MM.1S (cell line): ENCODE measurements at regions not wholly inside any gene's neighbourhood (a gene's known extent, or its start where the extent isn't known, plus 50 kb on each side); places are given as distances from the start of the nearest gene placed in this dataset.

Source experiments
- DNase-seq: peaks from one replicate; pipeline ENCODE4 v3.0.0-alpha.2; 2015
- H2AFZ ChIP-seq: fragments of 300-600 bp; sonication (generic); 2 replicates; pipeline ENCODE4 v1.6.0; 2016; ENCODE audit warnings: antibody characterized with exemption, low read length
- H3F3A ChIP-seq: fragments of 300-600 bp; sonication (generic); 2 replicates; pipeline ENCODE4 v1.6.1; 2016; ENCODE audit warnings: mild to moderate bottlenecking, antibody characterized with exemption, low read length, moderate library complexity, mixed read lengths; ENCODE audit not compliant: insufficient read depth
- H3K27ac ChIP-seq: fragments of 300-600 bp; sonication (generic); 2 replicates; pipeline ENCODE4 v1.5.1; 2016; ENCODE audit warnings: mild to moderate bottlenecking, low read length
- H3K27me3 ChIP-seq: fragments of 300-600 bp; sonication (generic); replicated peaks from 2 replicates; pipeline ENCODE4 v1.6.0; 2016; ENCODE audit warnings: low read length; ENCODE audit not compliant: insufficient read depth
- H3K36me3 ChIP-seq: fragments of 300-600 bp; sonication (generic); replicated peaks from 2 replicates; pipeline ENCODE4 v1.6.1; 2016; ENCODE audit warnings: mild to moderate bottlenecking, low read length, mixed read lengths; ENCODE audit not compliant: insufficient read depth
- H3K4me1 ChIP-seq: fragments of 300-600 bp; sonication (generic); 2 replicates; pipeline ENCODE4 v1.6.1; 2016; ENCODE audit warnings: low read length, mixed read lengths
- H3K4me2 ChIP-seq: fragments of 300-600 bp; sonication (generic); 2 replicates; pipeline ENCODE4 v1.6.0; 2016; ENCODE audit warnings: low read depth, low read length
- H3K4me3 ChIP-seq: fragments of 300-600 bp; sonication (generic); 2 replicates; pipeline ENCODE4 v1.5.1; 2016; ENCODE audit warnings: low read length, mixed read lengths
- H3K79me2 ChIP-seq: fragments of 300-600 bp; sonication (generic); 2 replicates; pipeline ENCODE4 v1.6.1; 2016; ENCODE audit warnings: mixed run types, low read length, mixed read lengths
- H3K9ac ChIP-seq: fragments of 300-600 bp; sonication (generic); 2 replicates; pipeline ENCODE4 v1.6.1; 2016; ENCODE audit warnings: low read length, mixed read lengths
- H3K9me2 ChIP-seq: fragments of 300-600 bp; sonication (generic); replicated peaks from 2 replicates; pipeline ENCODE4 v1.6.1; 2016; ENCODE audit warnings: mild to moderate bottlenecking, low read length, mixed read lengths; ENCODE audit not compliant: insufficient read depth
- H3K9me3 ChIP-seq: fragments of 300-600 bp; sonication (generic); replicated peaks from 2 replicates; pipeline ENCODE4 v1.6.1; 2016; ENCODE audit warnings: mild to moderate bottlenecking, low read length, mixed read lengths; ENCODE audit not compliant: insufficient read depth
- H4K20me1 ChIP-seq: fragments of 300-600 bp; sonication (generic); 2 replicates; pipeline ENCODE4 v1.6.1; 2016; ENCODE audit warnings: mild to moderate bottlenecking, low read length, moderate library complexity, mixed read lengths; ENCODE audit not compliant: insufficient read depth
- EZH2 ChIP-seq: fragments of 300-600 bp; sonication (generic); optimal IDR thresholded peaks from 2 replicates; pipeline ENCODE3; 2017; ENCODE audit warnings: low read depth, mild to moderate bottlenecking, antibody characterized with exemption, low read length, mixed read lengths
- EZH2phosphoT487 ChIP-seq: fragments of 300-600 bp; sonication (generic); IDR thresholded peaks from 2 replicates; pipeline ENCODE4 v1.6.1; 2018; ENCODE audit warnings: antibody characterized with exemption, low read length
- TF ChIP-seq, protein P1 (sequence below): fragments of 300-600 bp; sonication (generic); IDR thresholded peaks from 2 replicates; pipeline ENCODE4 v1.5.1; 2016; ENCODE audit warnings: antibody characterized with exemption, low read length, mixed read lengths

- H3K36me3 ChIP-seq = no peaks in the 10 kb centered on the region
- H2AFZ ChIP-seq = no peak overlapping the region
- H3F3A ChIP-seq = no peaks in the 10 kb centered on the region
- no peak overlapping the region for H3K27ac ChIP-seq
- H3K27me3 ChIP-seq = no peaks in the 10 kb centered on the region
- no peak overlapping the region for H3K4me2 ChIP-seq
- no peaks in the 10 kb centered on the region for H4K20me1 ChIP-seq
- no peak for DNase-seq
- H3K79me2 ChIP-seq = no peaks in the 10 kb centered on the region
- H3K4me1 ChIP-seq = no peaks in the 10 kb centered on the region
- TF ChIP-seq EZH2phosphoT487 = no peak
- TF ChIP-seq EZH2 = no peak
- TF ChIP-seq, protein P1, sequence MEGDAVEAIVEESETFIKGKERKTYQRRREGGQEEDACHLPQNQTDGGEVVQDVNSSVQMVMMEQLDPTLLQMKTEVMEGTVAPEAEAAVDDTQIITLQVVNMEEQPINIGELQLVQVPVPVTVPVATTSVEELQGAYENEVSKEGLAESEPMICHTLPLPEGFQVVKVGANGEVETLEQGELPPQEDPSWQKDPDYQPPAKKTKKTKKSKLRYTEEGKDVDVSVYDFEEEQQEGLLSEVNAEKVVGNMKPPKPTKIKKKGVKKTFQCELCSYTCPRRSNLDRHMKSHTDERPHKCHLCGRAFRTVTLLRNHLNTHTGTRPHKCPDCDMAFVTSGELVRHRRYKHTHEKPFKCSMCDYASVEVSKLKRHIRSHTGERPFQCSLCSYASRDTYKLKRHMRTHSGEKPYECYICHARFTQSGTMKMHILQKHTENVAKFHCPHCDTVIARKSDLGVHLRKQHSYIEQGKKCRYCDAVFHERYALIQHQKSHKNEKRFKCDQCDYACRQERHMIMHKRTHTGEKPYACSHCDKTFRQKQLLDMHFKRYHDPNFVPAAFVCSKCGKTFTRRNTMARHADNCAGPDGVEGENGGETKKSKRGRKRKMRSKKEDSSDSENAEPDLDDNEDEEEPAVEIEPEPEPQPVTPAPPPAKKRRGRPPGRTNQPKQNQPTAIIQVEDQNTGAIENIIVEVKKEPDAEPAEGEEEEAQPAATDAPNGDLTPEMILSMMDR = no peak
- H3K9me2 ChIP-seq = no peaks in the 10 kb centered on the region
- H3K4me3 ChIP-seq = no peak overlapping the region
- no peaks in the 10 kb centered on the region for H3K9me3 ChIP-seq
- no peak overlapping the region for H3K9ac ChIP-seq
Measured at GRCh38 chr1:195761104-195761503, 847.1 kb downstream of the KCNT2 start.

- no peaks in the 10 kb centered on the region for H3K27me3 ChIP-seq
- H3K4me3 ChIP-seq = no peak overlapping the region
- no peaks in the 10 kb centered on the region for H3K36me3 ChIP-seq
- no peak for DNase-seq
- H3K4me1 ChIP-seq = no peaks in the 10 kb centered on the region
- no peak overlapping the region for H3K4me2 ChIP-seq
- no peaks in the 10 kb centered on the region for H3K9me2 ChIP-seq
- no peaks in the 10 kb centered on the region for H3K9me3 ChIP-seq
- H3F3A ChIP-seq = no peaks in the 10 kb centered on the region
- TF ChIP-seq EZH2 (no peak), EZH2phosphoT487 (no peak)
- TF ChIP-seq, protein P1 = no peak
- no peak overlapping the region for H3K9ac ChIP-seq
- no peak overlapping the region for H3K27ac ChIP-seq
- H4K20me1 ChIP-seq = no peaks in the 10 kb centered on the region
- no peaks in the 10 kb centered on the region for H3K79me2 ChIP-seq
- no peak overlapping the region for H2AFZ ChIP-seq
Measured at GRCh38 chr1:195756109-195756508, 852.1 kb downstream of the KCNT2 start.

- Histone ChIP-seq H3K79me2 (no peaks in the 10 kb centered on the region), H3K9me3 (no peaks in the 10 kb centered on the region), H3K4me2 (no peak overlapping the region), H3K9me2 (no peaks in the 10 kb centered on the region), H3K27ac (no peak overlapping the region), H2AFZ (no peak overlapping the region), H4K20me1 (no peaks in the 10 kb centered on the region), H3F3A (no peaks in the 10 kb centered on the region), H3K27me3 (no peaks in the 10 kb centered on the region), H3K4me1 (no peaks in the 10 kb centered on the region), H3K36me3 (no peaks in the 10 kb centered on the region), H3K4me3 (no peak overlapping the region), H3K9ac (no peak overlapping the region)
- no peak for DNase-seq
- no peak for TF ChIP-seq EZH2
- TF ChIP-seq, protein P1 = no peak
- TF ChIP-seq EZH2phosphoT487 = no peak
Measured at GRCh38 chr1:195754874-195755273, 853.4 kb downstream of the KCNT2 start.

GRCh38 chr1:195754303-195754702 is 853.9 kb downstream of the KCNT2 start:
- H3K4me2 ChIP-seq = no peak overlapping the region
- no peak overlapping the region for H3K9ac ChIP-seq
- H3K9me3 ChIP-seq = no peaks in the 10 kb centered on the region
- no peak overlapping the region for H3K4me3 ChIP-seq
- TF ChIP-seq EZH2 (no peak), EZH2phosphoT487 (no peak)
- TF ChIP-seq, protein P1 = no peak
- no peaks in the 10 kb centered on the region for H3K79me2 ChIP-seq
- no peak overlapping the region for H2AFZ ChIP-seq
- no peak for DNase-seq
- no peaks in the 10 kb centered on the region for H3K27me3 ChIP-seq
- no peaks in the 10 kb centered on the region for H3F3A ChIP-seq
- H3K4me1 ChIP-seq = no peaks in the 10 kb centered on the region
- no peaks in the 10 kb centered on the region for H3K36me3 ChIP-seq
- no peak overlapping the region for H3K27ac ChIP-seq
- H3K9me2 ChIP-seq = no peaks in the 10 kb centered on the region
- H4K20me1 ChIP-seq = no peaks in the 10 kb centered on the region
